HG03196 (cell line): ENCODE measurements at regions not wholly inside any gene's neighbourhood (a gene's known extent, or its start where the extent isn't known, plus 50 kb on each side); places are given as distances from the start of the nearest gene placed in this dataset.

Experiments used
- ATAC-seq: cut with Tn5 transposase; IDR thresholded peaks from one replicate; pipeline ENCODE4 v1.9.1; 2021; ENCODE audit not compliant: unreplicated experiment

GRCh38 chr10:108203905-108204527 is 1039.5 kb upstream of the SORCS1 start:
- no peak for ATAC-seq

GRCh38 chr10:108187408-108188012 is 1023.0 kb upstream of the SORCS1 start:
- no peak for ATAC-seq

DNA sequence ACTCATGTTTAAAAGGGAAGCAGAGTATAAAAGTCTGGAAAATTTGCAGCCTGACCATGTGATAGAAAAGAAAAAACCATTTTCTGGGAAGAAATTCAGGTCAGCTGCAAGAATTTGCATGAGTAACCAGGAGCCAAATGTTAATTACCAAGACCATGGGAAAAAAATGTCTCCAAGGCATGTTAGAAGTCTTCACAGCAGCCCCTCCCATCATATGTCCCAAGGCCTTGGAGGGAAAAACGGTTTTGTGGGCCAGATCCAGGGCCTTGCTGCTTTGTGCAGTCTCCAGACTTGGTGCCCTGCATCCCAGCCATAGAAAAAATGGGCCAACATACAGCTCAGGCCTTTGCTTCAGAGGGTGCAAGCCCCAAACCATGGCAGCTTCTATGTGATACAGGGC is 1019.6 kb upstream of the SORCS1 start:
- no peak for ATAC-seq

DNA sequence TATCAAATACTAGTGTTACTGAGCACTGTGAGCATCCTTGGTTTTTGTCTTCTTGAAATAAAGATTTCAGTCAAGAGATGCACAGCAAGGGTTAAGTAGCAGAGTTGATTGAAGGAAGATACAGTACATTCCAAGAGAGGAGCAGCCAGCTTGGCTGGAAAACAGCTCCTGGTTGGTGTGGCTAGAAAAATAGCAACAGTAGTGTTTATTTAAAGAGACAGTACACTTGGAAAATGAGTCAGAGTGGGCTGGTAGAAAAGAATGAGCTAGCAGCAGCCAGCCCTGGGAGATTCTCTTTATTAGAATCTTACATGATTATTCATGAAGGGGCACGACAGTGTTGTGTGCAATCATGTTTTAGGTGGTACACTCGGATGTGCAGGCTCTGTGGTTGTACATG is 1016.4 kb upstream of the SORCS1 start:
- ATAC-seq: no peak

DNA sequence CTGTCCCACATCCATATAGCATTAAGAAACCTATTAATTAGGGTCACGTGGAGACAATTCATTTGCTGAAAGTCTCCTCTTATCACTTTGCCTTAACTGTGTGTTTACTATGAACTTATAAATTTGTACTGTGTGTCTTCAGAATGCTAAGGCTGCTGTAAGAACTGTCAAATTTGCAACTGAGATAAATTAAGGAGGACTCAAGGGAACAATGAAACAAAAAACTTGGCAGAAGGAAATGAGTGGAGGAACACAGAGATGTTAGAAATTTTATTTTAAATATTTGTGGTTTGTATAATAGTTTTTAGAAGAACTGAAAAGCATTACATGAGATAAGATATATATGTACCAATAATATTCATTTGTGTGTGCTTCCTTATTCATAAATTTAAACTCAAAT is 1005.3 kb upstream of the SORCS1 start:
- ATAC-seq: no peak

- ATAC-seq: no peak
These were observed 1003.3 kb upstream of the SORCS1 start for GRCh38 chr10:108167766-108168165.

GRCh38 chr10:108166401-108166800 is 1001.9 kb upstream of the SORCS1 start:
- ATAC-seq: no peak

DNA sequence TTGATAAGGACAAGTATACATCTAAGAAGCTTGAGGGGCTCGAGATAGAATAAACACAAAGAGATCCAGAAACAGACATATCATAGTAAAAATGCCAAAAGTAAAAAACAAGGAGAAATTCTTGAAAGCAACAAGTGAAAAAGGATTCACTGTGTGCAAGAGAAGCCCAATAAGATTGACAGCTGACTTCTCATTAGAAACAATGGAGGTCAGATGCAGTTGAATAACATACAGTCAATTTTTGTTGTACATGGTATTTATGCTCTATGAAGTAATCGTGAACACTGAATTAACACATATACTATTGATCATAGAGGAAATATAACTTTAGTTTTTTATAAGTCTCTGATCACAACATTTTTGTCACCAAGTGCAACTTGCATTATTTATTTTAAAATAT is 982.8 kb upstream of the SORCS1 start:
- no peak for ATAC-seq

DNA sequence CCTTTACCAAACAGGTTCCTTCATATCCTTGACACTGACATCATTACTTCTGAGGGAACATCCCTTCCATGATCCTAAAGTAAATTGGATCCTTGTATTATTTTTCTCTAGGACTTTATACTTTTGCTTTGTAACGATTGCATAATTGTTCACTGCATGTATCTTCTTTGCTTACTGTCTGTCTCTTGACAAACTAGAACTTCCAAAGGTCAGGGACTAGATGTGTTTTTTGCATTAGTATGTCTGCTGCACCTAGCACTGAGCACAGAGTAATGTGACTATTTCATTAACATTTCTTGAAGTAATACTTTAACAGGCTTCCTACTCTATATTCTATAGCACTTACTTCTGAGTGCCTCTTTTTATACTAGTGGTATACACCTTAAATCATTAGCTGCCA is 976.6 kb upstream of the SORCS1 start:
- ATAC-seq: no peak

DNA sequence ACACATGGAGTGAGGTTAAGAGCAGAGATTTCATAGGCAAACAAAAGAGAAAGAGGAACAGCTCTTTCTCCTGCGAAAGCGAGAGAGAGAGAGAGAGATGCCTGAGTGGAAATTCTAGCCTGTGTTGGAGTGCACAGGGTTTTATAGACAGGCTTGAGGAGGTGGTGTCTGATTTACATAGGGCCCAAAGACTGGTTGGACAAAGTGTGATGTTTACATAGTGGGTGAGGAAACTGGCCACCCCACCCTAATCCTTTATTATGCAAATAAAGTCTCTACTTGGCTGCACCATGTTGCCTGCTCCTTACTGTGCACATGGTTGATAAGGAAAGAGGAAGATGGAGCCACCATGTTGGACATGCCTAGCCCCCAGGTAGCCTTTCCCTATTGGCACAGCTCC is 967.8 kb upstream of the SORCS1 start:
- no peak for ATAC-seq

DNA sequence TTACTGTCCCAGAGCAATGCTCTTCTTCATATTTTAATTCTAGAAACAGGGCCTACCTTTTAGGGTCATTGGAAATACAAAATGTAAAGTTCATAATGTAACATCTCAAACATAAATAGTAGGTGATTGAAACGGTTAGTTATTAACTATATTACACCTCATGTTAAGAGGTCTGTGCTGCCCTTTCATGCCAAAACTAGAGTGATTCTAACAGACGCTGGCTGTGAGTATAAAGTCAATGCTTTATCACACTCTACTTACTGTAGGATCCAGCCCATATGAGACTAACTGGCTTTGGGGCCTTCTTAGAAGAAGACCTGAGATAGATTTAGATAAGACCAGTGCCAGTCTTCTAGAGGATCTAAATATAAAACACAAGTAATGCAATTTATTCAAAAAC is 966.1 kb upstream of the SORCS1 start:
- ATAC-seq: no peak

GRCh38 chr10:108112218-108112617 is 947.7 kb upstream of the SORCS1 start:
- ATAC-seq: no peak

GRCh38 chr10:108104551-108105156 is 940.1 kb upstream of the SORCS1 start:
- no peak for ATAC-seq

GRCh38 chr10:108097258-108097657 is 932.8 kb upstream of the SORCS1 start:
- ATAC-seq: no peak

DNA sequence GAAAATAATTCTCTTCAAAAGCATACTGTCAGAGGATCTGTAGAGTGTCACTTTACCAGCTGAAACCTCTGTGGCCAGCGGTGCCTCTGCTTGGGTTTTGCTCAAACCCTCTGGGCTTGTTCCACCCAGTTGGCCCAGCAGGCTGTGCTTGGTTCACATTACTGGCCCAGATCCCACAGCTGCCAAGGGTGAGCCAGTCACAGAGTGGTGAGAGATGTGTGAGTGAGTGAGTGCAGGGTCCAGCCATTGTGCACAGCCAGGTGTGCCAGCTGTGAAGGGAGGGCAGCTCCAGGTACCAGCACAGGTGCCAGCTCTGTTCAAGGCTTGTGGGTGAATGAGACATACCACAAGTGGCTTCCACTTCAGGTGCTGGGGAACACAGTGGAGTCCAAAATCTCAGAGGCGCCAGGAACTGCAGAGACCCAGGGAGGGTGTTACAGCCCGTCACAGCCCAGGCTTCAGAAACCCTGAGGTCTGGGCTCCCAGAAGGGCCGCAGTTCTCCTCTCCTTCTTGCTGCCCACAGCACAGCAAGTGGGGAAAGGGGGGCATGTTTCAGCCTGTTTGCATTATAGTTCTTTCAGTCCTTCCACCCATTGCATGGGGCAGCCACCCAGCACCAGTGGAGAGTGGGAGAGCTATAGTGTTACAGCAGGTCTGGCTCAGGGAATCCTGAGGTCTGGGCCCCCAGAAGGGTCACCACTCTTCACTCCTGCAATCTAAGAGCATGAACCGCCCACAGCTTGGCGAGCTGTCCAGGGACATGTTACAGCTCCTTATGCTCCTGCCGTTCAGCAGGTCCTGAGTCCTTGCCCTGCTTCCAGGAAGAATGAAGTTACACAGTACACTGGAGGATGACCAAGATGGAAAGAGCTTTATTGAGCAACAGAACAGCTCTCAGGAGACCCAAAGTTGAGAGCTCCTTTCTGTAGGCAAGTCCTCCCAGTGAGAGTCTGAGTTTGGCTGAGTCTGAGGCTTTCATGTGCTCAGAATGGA is 931.7 kb upstream of the SORCS1 start:
- ATAC-seq: no peak

DNA sequence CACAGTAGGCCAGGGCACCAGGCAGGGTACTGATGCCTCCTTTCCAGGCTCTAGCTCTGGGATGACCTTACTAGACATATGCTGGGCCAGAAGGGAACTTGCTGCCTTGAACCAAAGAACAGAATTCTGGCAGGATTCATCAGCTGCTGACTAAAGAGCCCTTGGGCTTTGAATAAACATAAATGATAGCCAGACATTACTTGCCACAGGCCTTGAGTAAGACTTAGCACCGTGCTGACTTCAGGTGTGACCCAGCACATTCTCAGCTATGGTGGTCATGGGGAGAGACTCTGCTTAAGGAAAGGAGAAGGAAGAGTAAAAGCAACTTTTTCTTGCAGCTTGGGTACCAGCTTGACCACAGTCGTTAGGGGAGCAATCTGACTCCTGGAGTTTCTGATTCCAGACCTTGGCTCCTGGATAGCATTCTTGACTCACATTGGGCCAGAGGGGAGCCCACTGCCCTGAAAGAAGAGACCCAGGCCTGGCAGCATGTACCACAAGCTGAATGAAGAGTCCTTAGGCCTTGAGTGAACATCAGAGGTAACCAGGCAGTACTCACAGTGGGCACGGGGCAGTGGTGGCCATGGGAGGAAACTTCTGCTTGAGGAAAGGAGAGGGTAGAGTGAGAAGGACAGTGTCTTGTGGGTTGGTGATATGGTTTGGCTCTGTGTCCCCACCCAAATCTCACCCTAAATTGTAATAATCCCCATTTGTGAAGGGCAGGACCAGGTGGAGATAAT is 926.1 kb upstream of the SORCS1 start:
- ATAC-seq: no peak

DNA sequence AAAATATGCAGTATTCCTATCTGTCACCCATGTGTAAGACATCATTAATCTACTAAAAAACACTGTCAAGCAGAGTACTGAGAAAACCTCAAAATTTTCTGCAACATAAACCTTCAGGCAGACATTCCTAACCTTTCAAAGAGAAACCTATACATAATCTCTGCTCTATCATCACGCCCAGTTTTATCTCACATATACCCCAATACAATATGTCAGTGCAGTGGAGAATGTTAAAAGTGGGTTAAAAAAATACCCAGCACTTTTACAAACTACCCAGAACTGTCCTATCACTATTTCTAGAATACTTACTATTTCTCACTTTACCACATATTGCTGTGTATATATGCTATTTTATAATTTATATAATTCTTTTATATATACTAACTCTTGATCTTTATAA is 922.0 kb upstream of the SORCS1 start:
- no peak for ATAC-seq

GRCh38 chr10:108082596-108082995 is 918.1 kb upstream of the SORCS1 start:
- ATAC-seq: no peak

DNA sequence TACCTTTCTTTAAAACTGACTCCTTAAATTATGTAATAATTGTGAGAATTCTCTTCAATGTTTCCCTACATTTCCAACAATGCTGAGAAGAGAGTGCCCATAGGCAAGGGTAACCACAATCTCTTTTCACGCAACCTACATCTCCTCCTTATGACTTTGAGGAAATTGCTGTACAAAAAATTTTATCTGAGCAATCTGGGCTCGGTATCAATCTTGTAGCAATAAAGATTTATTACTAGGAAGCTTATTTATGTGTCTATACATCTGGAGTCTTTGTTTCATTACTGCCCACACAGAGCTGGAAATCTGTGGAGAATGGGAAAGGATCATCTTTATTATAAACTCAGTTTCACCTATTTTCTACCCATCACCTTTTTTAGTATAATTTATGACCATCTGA is 913.8 kb upstream of the SORCS1 start:
- no peak for ATAC-seq

- ATAC-seq: no peak
These were observed 908.0 kb upstream of the SORCS1 start for GRCh38 chr10:108072466-108072865.

GRCh38 chr10:108070789-108071188 is 906.3 kb upstream of the SORCS1 start:
- ATAC-seq: no peak
